ENCODE measurements at regions not wholly inside any gene's neighbourhood (a gene's known extent, or its start where the extent isn't known, plus 50 kb on each side); places are given as distances from the start of the nearest gene placed in this dataset.

- TF ChIP-seq ZBTB33 (IDR thresholded peaks at IDR 0.05; ENCODE audit: borderline replicate concordance, low read depth) (no peak), NRF1 (IDR thresholded peaks at IDR 0.05; ENCODE audit: low read depth, low read length) (no peak), PBX3 (IDR thresholded peaks at IDR 0.05) (no peak), FOXM1 (IDR thresholded peaks at IDR 0.05; ENCODE audit: low read depth) (no peak)
Measured at GRCh38 chr3:140844072-140844471, 97.6 kb upstream of the SLC25A36 start (continued).

- no peak overlapping the region for H2AFZ ChIP-seq (ENCODE audit: low read depth)
- POLR2A ChIA-PET = no interaction called here
- WGBS (ENCODE audit: low lambda C conversion rate) = 44% methylated on average over 2 of the region's 2 CpGs
Measured at GRCh38 chr3:140845882-140846281, 95.8 kb upstream of the SLC25A36 start.

More at GRCh38 chr3:140845882-140846281, 95.8 kb upstream of the SLC25A36 start:
- DNase-seq = no peak
- no peak overlapping the region for H3K27ac ChIP-seq (ENCODE audit: low read depth in 2 of 2, low read length in 1 of 2)
- H3K4me1 ChIP-seq (ENCODE audit: control insufficient read depth in 1 of 2, insufficient read depth in 2 of 2, low read depth in 1 of 2, low read length in 1 of 2) = peaks cover 0 to 15% of the 10 kb centered on the region in 2 experiments; a peak in 1 of 4 replicates
- no peak overlapping the region for H3K4me3 ChIP-seq (ENCODE audit: low read depth in 2 of 2, low read length in 1 of 2)
- no peaks in the 10 kb centered on the region for H3K36me3 ChIP-seq (replicated peaks in 1 of 2; ENCODE audit: control insufficient read depth in 1 of 2, insufficient read depth in 2 of 2, low read length in 1 of 2)
- no peaks in the 10 kb centered on the region for H3K9me3 ChIP-seq
- H4K20me1 ChIP-seq (ENCODE audit: insufficient read depth) = no peaks in the 10 kb centered on the region
- H3K27me3 ChIP-seq (ENCODE audit: insufficient read depth) = no peaks in the 10 kb centered on the region
- H3F3A ChIP-seq (replicated peaks; ENCODE audit: insufficient read depth) = no peaks in the 10 kb centered on the region
- H3K9ac ChIP-seq = no peak overlapping the region
- no peak overlapping the region for H3K4me2 ChIP-seq
- TF ChIP-seq SMC3 (IDR thresholded peaks at IDR 0.05; ENCODE audit: low read depth, low read length) (no peak), REST (IDR thresholded peaks at IDR 0.05; ENCODE audit: low read depth, low read length) (no peak), POLR2AphosphoS5 (IDR thresholded peaks at IDR 0.05; ENCODE audit: low read depth, low read length) (no peak), GATA2 (CRISPR knock-in tag; IDR thresholded peaks at IDR 0.05) (no peak), USF1 (IDR thresholded peaks at IDR 0.05; ENCODE audit: borderline replicate concordance, low read depth) (no peak), ZBTB33 (IDR thresholded peaks at IDR 0.05; ENCODE audit: borderline replicate concordance, low read depth) (no peak), FOXJ3 (CRISPR knock-in tag; IDR thresholded peaks at IDR 0.05) (no peak), TEAD4 (IDR thresholded peaks at IDR 0.05; ENCODE audit: borderline replicate concordance, insufficient read depth) (no peak), JUND (IDR thresholded peaks at IDR 0.05) (no peak), FOXM1 (IDR thresholded peaks at IDR 0.05; ENCODE audit: low read depth) (no peak), MAX (IDR thresholded peaks at IDR 0.05; ENCODE audit: low read depth) (no peak), RAD21 (IDR thresholded peaks at IDR 0.05; ENCODE audit: low read length) (no peak), RCOR1 (IDR thresholded peaks at IDR 0.05; ENCODE audit: low read length) (no peak)
- CTCF ChIA-PET = interaction anchor here (0.6 to 1.5 kb wide), 2 partner anchors 9 to 1528 kb away, joined by 3 read pairs; no protein-coding TSS in a partner anchor
- no peaks in the 10 kb centered on the region for H3K79me2 ChIP-seq (ENCODE audit: insufficient read depth)
- no peaks in the 10 kb centered on the region for H3K9me2 ChIP-seq
